ENCODE measurements at regions not wholly inside any gene's neighbourhood (a gene's known extent, or its start where the extent isn't known, plus 50 kb on each side); places are given as distances from the start of the nearest gene placed in this dataset.

- TF ChIP-seq FOXM1 (IDR thresholded peaks at IDR 0.05; ENCODE audit: borderline replicate concordance) (no peak), FOXK2 (IDR thresholded peaks at IDR 0.05) (no peak), FOXA1 (IDR thresholded peaks at IDR 0.05) (no peak), SP1 (IDR thresholded peaks at IDR 0.05) (no peak), CTBP1 (IDR thresholded peaks at IDR 0.05; ENCODE audit: borderline replicate concordance) (no peak), SUZ12 (IDR thresholded peaks at IDR 0.05) (no peak), BHLHE40 (IDR thresholded peaks at IDR 0.05; ENCODE audit: borderline replicate concordance) (no peak), ARNT (IDR thresholded peaks at IDR 0.05) (no peak), NFRKB (IDR thresholded peaks at IDR 0.05) (no peak), ZNF384 (IDR thresholded peaks at IDR 0.05) (no peak)
- TF ChIP-seq, protein P1, sequence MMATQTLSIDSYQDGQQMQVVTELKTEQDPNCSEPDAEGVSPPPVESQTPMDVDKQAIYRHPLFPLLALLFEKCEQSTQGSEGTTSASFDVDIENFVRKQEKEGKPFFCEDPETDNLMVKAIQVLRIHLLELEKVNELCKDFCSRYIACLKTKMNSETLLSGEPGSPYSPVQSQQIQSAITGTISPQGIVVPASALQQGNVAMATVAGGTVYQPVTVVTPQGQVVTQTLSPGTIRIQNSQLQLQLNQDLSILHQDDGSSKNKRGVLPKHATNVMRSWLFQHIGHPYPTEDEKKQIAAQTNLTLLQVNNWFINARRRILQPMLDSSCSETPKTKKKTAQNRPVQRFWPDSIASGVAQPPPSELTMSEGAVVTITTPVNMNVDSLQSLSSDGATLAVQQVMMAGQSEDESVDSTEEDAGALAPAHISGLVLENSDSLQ (IDR thresholded peaks at IDR 0.05): no peak
Measured at GRCh38 chr3:187831125-187832051, 86.1 kb upstream of the BCL6 start.

All from HEK293T (cell line).